Nucleus accumbens (tissue), 56 donors: ENCODE measurements at regions not wholly inside any gene's neighbourhood (a gene's known extent, or its start where the extent isn't known, plus 50 kb on each side); places are given as distances from the start of the nearest gene placed in this dataset.

ENCODE experiments used
- DNase-seq, 56 donors: peaks; one replicate each; lab custom pipeline; 2025; lab: John Stamatoyannopoulos, UW

DNA sequence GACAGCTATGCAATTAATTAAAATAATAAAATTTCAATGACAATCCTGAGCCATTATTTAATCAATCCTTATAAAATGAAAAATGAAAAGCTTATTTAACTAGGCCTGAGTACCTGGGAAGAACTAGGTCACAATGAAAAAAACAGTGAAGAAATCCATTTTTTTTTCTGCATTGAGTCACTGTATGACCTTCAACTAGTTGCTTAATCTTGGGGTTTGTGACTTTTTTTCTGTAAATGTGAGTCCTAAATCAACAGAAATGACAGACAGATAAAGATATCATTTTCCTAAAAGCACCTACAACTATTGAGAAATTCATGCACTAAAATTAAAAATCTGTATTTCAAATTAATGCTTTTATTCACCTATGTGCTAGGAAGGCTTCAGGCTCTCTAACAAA is 96.8 kb downstream of the TMEM26 start:
- DNase-seq, result no peak

DNA sequence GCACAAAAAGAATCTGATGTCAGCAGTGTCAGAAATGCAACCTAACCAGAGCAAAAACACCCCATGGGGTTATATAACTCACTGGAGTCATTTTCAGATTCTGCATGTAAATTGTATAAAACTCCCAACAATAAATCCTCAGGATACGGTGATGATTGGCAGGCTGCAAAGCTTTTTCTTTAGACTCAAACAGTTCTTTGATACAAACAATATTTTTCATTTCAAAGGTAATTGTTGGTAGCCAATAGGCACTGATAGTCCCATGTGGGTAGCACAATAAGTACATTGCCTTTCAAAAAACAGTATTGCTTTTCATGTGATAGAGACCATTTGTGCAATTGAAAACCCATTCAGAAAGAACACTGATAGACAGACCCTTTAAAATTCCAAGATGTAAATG is 98.0 kb downstream of the TMEM26 start:
- DNase-seq, result no peak

DNA sequence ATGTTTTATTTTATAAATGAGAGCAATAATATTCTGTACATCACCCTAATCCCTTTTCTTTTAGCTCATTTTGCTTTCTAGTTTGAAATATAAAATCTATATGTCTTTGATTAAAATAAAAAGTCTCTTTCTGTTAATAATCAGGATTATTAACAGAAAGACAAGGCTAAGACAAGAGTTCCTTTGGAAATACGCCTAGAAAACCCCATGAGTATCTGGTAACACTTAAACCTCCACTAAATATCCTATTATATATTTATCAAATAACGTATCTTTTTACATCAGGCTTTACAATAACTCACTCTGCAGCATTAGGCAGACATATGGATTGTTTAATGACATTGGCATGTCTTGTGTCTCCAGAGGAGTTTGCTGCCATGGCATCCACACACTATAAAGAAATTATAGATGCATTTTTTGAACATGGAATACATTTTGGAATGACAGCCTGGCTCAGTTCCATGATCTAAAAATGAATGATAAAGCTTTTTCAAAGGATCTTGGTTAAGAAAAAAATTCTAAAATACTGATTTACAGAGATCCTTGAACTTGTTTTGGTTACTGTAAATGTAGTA is 98.7 kb downstream of the TMEM26 start:
- no peak for DNase-seq

DNA sequence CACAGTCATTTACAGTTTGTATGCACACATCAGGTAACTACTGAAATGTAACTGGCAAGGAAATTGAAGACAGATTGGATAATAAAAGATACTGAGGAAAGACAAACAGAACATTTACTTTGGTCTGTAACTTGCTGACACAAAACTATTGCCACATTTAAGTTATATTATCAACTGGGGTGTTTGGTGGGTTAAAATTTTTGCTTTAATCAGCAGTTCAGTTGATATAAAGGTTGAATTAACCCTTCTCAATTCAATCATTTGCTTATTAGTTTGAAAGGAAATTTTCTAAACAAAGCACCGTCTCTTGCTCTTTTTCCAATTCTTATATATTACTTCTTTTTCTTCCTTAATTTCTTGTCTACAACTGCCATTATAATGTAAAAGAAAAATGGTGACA is 102.4 kb downstream of the TMEM26 start:
- DNase-seq, result no peak

DNA sequence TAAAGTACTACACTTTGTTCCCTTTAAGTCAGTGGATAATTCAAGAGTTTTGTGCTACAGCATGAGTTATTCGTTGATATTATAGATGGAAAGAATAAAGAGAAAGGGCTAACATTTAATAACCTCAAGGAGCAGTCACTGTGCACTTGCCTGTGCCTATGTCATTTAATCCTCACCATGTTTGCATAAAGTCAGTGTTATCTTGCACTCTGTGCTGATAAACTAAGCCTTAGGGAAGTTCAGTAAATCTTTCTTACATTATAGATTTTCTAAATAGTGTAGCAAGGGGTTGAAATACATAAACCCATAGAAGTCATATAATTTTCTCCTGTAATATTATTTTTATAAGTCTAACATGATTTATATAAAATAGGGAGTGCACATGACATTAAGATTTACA is 103.1 kb downstream of the TMEM26 start:
- DNase-seq, result no peak

DNA sequence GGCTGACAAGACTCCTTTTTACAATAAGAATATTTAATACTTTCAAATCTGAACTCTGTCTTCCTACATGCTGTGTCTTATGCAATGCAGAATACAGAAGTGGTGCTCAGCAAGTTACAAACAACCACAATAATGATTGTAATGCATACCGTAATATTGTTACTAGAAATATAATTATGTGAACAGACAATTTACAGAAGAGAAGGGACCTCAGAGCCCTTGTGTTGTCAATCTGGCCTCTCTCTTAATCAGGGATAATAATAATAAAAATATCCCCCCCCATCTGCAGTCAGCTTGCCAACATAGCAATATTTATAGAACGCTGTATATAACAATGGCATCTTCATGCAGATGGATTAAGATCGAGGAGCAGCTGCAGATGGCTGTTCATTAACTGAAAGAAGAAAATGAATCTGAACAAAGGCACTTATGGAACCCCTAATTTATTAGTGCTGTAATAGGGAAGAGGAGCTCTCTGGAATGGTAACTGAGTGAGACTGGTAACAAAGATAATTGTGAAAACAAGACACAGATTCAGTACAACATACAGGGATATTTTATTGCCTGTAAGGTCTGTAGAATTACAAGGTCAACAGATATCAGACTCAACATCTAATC is 106.3 kb downstream of the TMEM26 start:
- DNase-seq, result no peak

DNA sequence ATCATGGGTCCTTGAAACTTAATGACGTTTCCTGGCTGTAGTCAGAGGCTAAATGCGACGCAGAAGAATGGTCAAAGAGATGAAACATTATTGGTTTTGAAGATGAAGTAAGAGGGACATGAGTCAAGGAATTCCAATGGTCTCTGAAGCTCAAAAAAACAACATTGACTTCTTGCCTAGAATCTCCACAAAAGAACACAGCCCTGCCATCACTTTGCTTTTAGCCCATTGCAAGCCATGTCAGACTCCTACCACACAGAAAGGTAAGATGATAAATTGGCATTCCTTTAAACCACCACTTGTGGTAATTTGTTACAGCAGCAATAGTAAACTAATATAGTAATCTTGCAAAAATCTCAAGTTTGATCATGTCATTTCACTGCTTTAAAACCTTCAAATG is 109.4 kb downstream of the TMEM26 start:
- DNase-seq, result no peak

DNA sequence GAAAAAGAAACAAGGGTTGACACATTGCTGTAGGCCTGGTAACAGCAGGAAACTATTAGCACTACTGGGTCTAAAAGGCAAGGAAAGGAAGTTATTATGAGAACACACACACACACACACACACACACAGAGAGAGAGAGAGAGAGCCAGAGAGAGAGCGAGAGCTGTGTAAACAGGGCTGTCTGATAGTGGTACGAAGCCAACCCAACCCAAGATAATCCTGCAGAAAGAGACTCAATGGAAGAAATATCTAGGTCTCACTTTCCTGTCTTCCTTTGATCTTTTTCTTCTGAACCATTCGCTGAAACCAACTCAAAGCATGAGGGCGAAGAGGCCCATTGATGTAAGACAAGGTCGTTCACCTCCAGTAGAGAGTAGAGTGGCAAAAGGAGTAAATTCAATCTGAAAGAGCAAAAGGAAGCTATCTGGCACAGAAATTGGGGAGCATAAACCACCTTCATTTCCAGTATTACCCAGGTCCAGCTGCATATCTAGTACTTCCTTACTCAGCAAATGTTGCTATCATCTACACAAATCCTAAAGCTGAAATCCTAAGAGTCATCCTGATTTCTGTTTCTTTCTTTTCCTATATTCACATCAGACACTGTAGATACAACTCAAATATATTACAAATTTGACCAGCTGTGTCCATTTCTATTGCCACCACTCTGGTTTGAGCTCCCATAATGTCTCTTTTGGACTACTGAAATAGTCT is 110.2 kb downstream of the TMEM26 start:
- DNase-seq, result no peak

DNA sequence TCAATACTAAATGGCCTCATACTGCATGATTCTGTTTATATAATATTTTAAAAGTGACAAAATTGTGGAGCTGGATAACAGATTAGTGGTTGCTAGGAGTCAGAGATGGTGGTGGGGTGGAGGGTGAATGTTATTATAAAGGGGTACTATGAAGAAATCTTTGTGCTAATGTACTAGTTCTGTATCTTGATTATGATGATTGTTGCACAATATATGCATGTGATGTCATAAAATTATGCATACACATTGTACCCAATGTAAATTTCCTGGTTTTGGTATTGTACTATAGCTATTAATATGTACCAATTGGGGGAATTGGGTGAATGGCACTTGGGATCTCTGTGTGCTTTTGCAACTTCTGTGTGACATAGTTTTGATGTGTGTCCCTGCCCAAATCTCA is 112.2 kb downstream of the TMEM26 start:
- no peak for DNase-seq

DNA sequence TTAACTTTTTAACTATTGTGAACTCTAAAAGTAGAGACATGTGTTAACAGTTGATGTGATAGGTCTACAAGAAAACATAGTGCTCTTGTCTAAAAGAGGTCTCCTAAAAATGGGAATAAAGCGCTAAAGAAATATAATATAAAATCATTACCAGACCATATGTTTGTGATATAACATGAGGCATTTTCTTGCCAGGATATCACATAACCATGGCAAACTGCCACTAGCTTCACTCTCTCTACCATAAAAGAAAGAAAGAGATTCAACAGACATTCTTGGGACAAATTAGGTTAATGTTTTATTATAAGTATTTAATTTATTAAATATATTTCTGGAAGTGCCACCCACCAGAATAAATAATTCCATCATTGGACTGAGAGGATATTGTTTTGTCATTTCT is 115.0 kb downstream of the TMEM26 start:
- no peak for DNase-seq

DNA sequence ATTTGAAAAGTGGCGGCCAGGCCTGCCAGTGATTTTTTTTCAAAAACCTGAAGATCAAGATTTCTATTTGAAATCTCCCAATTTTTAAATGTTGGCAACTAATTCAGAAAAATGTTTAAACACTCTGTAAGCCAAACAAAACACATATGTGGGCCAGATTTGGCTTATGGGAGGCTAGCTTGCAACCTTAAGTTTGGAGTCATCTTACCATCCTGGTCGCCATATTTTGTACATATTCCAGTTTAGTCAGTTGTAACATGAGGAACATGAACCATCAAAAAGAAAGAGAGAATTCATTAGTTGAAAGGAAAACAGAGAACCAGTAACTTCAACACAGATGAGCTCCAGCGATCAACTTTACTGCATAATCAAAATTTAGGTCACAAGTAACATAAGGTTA is 115.4 kb downstream of the TMEM26 start:
- DNase-seq, result no peak

DNA sequence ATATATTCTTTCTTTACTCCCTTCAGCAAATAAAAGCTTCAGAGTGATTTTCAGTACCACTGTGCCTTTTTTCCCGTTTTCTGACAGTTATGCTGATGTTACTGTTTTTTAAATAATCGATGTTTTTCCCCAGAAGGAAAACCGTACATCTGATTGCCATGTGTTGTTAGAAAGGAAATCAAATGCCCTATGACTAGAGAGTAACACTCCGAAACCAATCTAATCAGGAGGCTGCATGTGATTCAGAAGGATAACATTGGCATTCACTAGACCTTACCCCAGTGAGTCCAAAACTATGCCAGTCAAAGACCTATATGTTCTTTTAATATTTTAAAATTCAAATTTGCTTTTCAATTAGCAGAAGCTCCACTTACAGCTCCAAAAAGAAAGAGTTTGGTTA is 116.3 kb downstream of the TMEM26 start:
- DNase-seq, result no peak

DNA sequence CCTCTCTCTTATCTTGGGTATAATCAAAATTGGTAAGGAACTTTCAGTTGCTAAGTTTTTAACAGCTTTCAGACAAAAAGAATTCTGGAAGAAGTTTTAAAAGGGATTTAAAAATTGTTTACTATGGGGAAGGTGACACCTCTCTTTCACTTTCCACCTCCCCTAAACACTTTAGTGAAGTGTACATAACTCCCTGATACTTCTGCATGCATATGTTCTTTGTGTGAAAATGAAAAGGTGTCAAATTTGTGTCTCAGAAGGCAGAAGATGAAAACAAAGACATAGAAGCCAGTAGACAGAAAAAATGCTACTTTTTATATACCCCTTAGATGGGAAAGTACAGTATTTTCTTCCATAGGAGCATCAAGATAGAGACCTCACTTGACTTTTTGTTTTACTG is 117.8 kb downstream of the TMEM26 start:
- no peak for DNase-seq

DNA sequence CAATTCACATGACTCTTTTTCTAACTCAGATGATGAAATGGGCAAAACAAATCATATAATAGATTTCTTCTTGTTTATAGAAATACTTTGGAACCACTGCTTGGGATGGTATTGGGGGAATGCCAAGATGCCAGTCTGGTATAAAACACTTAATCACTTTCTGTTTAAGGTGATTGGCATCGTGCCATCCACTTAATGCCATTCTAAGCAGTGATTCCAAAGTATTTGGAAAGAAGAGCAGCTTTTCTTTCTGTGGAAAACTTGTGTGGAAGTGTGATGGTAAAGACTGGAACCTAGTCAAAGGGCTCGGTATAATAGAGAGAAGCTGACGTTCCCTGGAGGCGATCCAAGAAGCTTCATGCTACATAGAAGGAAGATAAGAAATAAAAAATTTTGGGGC is 120.6 kb downstream of the TMEM26 start:
- DNase-seq, result no peak

DNA sequence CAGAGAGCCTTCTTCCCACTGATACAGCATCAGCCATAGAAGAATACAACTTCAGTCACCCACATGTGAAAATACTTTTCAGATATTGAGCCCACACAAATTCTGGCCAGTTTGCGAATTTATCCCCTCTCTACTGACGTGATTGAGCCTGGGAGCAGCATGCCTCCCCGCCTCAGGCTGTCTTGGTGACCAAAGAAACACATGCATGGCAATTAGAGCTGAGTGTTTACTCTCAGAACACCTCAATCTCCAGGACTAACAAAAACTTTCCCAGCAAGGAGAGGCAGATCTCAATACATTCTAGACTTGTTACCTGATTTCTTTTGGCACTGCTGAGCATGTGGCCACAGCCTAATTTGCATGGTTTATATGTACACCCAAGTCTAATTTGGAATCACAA is 122.5 kb downstream of the TMEM26 start:
- DNase-seq, result no peak

DNA sequence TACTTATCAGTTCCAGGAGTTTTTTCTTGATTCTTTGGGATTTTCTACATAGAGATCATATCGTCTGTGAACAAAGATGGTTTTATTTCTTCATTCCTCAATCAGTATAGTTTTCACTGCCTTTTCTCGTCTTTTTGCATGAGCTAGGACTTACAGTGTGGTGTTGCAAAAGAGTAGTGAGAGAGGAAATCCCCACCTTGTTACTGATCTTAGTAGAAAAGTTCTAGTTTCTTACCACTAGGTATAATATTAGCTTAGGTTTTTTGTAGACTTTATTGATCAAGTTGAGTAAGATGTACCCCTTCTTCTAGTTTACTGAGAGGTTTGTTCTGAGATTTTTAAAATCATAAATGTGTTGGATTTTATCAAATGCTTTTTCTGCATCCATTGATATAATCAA is 123.3 kb downstream of the TMEM26 start:
- no peak for DNase-seq

DNA sequence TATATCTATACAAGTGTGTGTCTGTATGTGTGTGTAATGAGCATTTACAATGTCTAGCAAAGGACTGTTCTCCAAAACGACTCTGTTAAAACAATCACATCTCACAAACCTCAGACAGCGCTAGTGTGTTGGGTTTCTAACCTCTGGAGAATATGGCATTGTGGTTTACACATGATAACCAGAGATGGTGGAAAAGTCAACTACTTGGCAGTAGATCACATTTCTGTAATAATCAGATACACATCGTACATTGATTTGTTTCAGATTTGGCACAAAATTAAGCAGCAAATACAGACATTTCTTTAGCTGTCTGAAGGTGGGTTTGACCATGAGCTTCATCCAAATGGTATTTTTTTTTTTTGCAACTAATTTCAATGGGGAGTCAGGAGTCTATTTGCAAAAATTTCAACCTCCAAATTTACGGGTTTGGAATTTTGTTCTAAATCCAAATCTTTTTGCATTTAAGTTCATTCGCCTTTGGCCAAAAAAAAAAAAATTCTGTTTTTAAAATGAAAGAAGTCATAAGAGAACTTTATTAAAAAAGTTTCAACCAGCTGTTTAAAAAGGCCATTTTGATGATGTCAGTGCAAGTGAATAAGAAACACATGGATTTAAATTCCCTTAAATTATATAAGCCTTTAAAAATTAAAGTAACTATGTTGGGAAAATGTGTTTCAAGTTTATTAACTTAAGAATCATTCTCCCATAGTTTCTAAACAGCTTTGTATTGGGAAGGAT is 127.8 kb downstream of the TMEM26 start:
- no peak for DNase-seq

DNA sequence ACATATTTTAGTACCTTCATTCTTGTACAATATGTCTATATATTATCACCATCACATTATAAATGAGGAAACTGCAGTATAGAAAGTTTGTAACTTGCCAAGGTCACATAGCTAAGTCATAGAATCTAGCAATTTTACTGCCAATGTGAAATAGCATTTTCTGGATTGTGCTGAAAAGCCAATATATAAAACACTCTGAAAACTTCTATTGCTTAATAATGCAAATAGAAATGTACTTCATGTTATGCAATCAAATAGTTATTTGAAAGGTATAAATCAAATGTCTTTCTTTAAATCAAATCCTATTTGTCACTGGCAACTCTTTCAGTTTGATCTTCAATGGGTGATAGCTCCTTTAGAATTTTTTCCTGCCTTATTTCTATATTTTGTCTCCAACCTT is 129.5 kb downstream of the TMEM26 start:
- no peak for DNase-seq

DNA sequence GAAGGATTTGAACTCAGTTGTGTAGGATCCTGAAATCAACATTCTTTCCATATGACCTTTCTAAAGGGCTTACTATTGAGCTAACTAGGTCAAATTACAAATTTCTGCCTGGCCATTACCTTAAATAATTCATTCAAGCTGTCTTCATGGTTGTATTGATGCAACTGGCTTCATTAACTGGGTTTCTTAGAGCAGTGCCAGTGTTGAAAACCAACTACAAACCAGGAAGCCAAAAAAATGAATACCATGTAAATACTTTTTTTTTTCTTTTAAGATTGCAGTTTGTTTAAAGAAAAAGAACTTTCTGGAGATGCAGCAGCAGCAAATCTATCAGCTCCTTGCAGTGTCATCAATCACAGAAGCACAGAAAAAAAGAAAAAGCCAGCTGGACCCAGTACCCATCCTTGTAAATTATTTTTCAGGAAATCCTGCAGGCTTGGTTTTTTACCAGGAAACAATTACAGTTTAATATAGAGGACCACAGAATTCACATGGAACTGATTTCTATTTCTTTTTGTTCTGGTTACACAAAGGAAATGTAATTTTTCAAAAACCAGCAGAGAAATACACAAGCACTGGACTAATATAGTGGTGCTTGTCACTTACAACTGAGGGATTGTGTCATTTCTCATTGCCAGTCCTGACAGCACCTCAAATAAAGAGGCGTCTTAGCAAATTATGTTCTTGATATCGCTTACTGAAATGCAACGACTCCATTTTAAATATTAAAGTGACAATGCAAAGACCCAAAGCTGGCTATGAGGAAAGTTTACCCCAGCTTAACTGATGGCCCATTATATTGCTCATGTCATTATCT is 131.9 kb downstream of the TMEM26 start:
- DNase-seq, result no peak

DNA sequence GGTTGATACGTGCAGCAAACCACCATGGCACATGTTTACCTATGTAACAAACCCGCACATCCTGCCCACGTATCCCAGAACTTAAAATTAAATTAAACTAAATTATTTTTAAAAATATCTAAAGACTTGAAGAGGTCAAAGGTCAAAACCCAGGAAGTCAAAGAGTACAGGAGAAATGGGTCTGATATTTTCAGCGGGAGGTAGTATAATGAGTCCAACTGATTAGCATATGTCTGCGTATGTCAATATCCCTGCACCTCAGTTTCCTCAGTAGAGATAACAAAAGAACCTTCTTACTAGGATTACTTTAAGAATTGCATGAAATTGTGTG is 133.0 kb downstream of the TMEM26 start:
- DNase-seq, result no peak
